ENCODE measurements at regions not wholly inside any gene's neighbourhood (a gene's known extent, or its start where the extent isn't known, plus 50 kb on each side); places are given as distances from the start of the nearest gene placed in this dataset.
A peak's percentile ranks its signal among the peaks of the same experiment; 100 is the strongest.

- peak; percentile 22 for DNase-seq
These were observed 57.7 kb upstream of the BDNF start for GRCh38 chr11:27757953-27758352.

- DNase-seq = peak; percentile 27
These were observed 54.1 kb upstream of the BDNF start for GRCh38 chr11:27754035-27755017.
